ENCODE measurements at regions not wholly inside any gene's neighbourhood (a gene's known extent, or its start where the extent isn't known, plus 50 kb on each side); places are given as distances from the start of the nearest gene placed in this dataset.

- no peak for TF ChIP-seq ZNF532 (CRISPR knock-in tag; IDR thresholded peaks at IDR 0.05; ENCODE audit: borderline replicate concordance)
- TF ChIP-seq SP1 (CRISPR knock-in tag; conservative IDR thresholded peaks at IDR 0.05), result no peak
- no peak for TF ChIP-seq PRRX2 (CRISPR knock-in tag; IDR thresholded peaks at IDR 0.05)
- TF ChIP-seq FOXK1 (CRISPR knock-in tag; IDR thresholded peaks at IDR 0.05), result no peak
Observed at GRCh38 chr16:79274264-79274663, 326.3 kb downstream of the MAF start (continued).

- POLR2A ChIA-PET, result no interaction called here
- ATAC-seq, result no peak
- Mint-ChIP-seq H3K36me3 (no peaks in the 10 kb centered on the region; the same call in 1 of the 2 replicates), H3K27me3 (ENCODE audit: low read depth) (no peaks in the 10 kb centered on the region), H3K9me3 (peaks cover 13% of the 10 kb centered on the region), H3K27ac (no peak overlapping the region), H3K4me1 (peaks cover 28% of the 10 kb centered on the region), H3K4me3 (no peak overlapping the region)
- TF ChIP-seq NR1H2 (CRISPR knock-in tag; IDR thresholded peaks at IDR 0.05) (no peak), ZNF281 (CRISPR knock-in tag; IDR thresholded peaks at IDR 0.05) (no peak), ZNF512 (CRISPR knock-in tag; IDR thresholded peaks at IDR 0.05; ENCODE audit: borderline replicate concordance) (no peak), ATF6 (CRISPR knock-in tag; IDR thresholded peaks at IDR 0.05) (no peak), JUN (CRISPR knock-in tag; IDR thresholded peaks at IDR 0.05) (no peak), MAX (CRISPR knock-in tag; IDR thresholded peaks at IDR 0.05) (no peak), NFATC4 (CRISPR knock-in tag; IDR thresholded peaks at IDR 0.05) (no peak), ZSCAN18 (CRISPR knock-in tag; IDR thresholded peaks at IDR 0.05) (no peak)
- CTCF ChIA-PET, result no interaction called here
- DNase-seq (ENCODE audit: low spot score), result no peak
Observed at GRCh38 chr16:79272141-79272577, 328.4 kb downstream of the MAF start.
